Endodermal cell (in vitro differentiated cells): ENCODE measurements at regions not wholly inside any gene's neighbourhood (a gene's known extent, or its start where the extent isn't known, plus 50 kb on each side); places are given as distances from the start of the nearest gene placed in this dataset.

ENCODE experiments used
- DNase-seq: peaks from one replicate; pipeline ENCODE4 v3.0.0-alpha.2; 2017
- H3K27ac ChIP-seq: 2 replicates; pipeline ENCODE4 v1.5.1; 2013; ENCODE audit warnings: mild to moderate bottlenecking, low read depth, low read length, moderate library complexity
- H3K27me3 ChIP-seq: 2 replicates; pipeline ENCODE4 v1.6.1; 2013; ENCODE audit warnings: mild to moderate bottlenecking, low read length, moderate library complexity; ENCODE audit not compliant: insufficient read depth, control insufficient read depth, poor library complexity, severe bottlenecking
- H3K36me3 ChIP-seq: 2 replicates; pipeline ENCODE4 v1.7.0; 2013; ENCODE audit warnings: mild to moderate bottlenecking, low read length, moderate library complexity; ENCODE audit not compliant: control insufficient read depth, insufficient read depth
- H3K4me1 ChIP-seq: one replicate; pipeline ENCODE4 v1.7.0; 2013; ENCODE audit warnings: low read length; ENCODE audit not compliant: control insufficient read depth, insufficient read depth
- H3K4me3 ChIP-seq: 2 replicates; pipeline ENCODE4 v1.5.1; 2013; ENCODE audit warnings: mild to moderate bottlenecking, low read length, moderate library complexity
- H3K9ac ChIP-seq: 2 replicates; pipeline ENCODE4 v1.6.1; 2013; ENCODE audit warnings: mild to moderate bottlenecking, low read length, moderate library complexity; ENCODE audit not compliant: poor library complexity, severe bottlenecking; ENCODE audit errors: extremely low read depth
- H3K9me3 ChIP-seq: 2 replicates; pipeline ENCODE4 v1.6.1; 2013; ENCODE audit warnings: mild to moderate bottlenecking, low read length, moderate library complexity; ENCODE audit not compliant: control insufficient read depth
- H3K27ac Mint-ChIP-seq: 2 replicates; pipeline ENCODE4 v1.8.0; 2020; ENCODE audit warnings: mixed read lengths
- H3K27me3 Mint-ChIP-seq: 2 replicates; pipeline ENCODE4 v1.8.0; 2021; ENCODE audit warnings: mild to moderate bottlenecking, mixed read lengths; ENCODE audit not compliant: insufficient read depth
- H3K36me3 Mint-ChIP-seq: 2 replicates; pipeline ENCODE4 v1.8.0; 2020; ENCODE audit warnings: low read depth, mixed read lengths
- H3K4me1 Mint-ChIP-seq: 2 replicates; pipeline ENCODE4 v1.8.0; 2020; ENCODE audit warnings: mixed read lengths
- H3K4me3 Mint-ChIP-seq: 2 replicates; pipeline ENCODE4 v1.8.0; 2020; ENCODE audit warnings: mild to moderate bottlenecking, moderate library complexity, mixed read lengths
- H3K9me3 Mint-ChIP-seq: 2 replicates; pipeline ENCODE4 v1.8.0; 2020; ENCODE audit warnings: mild to moderate bottlenecking, mixed read lengths
- CTCF ChIP-seq: fragments of 200-600 bp; sonication (generic); conservative IDR thresholded peaks from 2 replicates; pipeline ENCODE4 v1.5.0; 2021; ENCODE audit warnings: antibody characterized with exemption, mild to moderate bottlenecking
- WGBS, 2 experiments: methylation state at CpG; one replicate each; pipeline versions ENCODE4 v1.1.5 to v1.1.7; 2013; ENCODE audit warnings: missing lambda C conversion rate in 2 of 2, mixed read lengths in 1 of 2; ENCODE audit not compliant: insufficient coverage in 1 of 2, insufficient read length in 1 of 2; 5-methylcytosine and 5-hydroxymethylcytosine counted together

- no peaks in the 10 kb centered on the region for H3K4me1 ChIP-seq
- no peak overlapping the region for H3K9ac ChIP-seq
- H3K36me3 Mint-ChIP-seq = no peaks in the 10 kb centered on the region
- H3K27ac Mint-ChIP-seq = no peak overlapping the region
- H3K9me3 ChIP-seq = peaks cover 6% of the 10 kb centered on the region
- H3K9me3 Mint-ChIP-seq = peaks cover 9% of the 10 kb centered on the region
- no peaks in the 10 kb centered on the region for H3K27me3 ChIP-seq
- 87 to 89% methylated on average over 3 to 4 of the region's 4 CpGs for WGBS, 2 experiments
- H3K27ac ChIP-seq = no peak overlapping the region
- peaks cover 17% of the 10 kb centered on the region for H3K27me3 Mint-ChIP-seq
- DNase-seq = no peak
- H3K36me3 ChIP-seq = no peaks in the 10 kb centered on the region
- no peak overlapping the region for H3K4me3 ChIP-seq
- H3K4me1 Mint-ChIP-seq = no peaks in the 10 kb centered on the region
- H3K4me3 Mint-ChIP-seq = no peak overlapping the region
- no peak for TF ChIP-seq CTCF
Measured at GRCh38 chr2:121881038-121881437, 125.6 kb downstream of the TSN start.

- H3K36me3 ChIP-seq = no peaks in the 10 kb centered on the region
- no peak overlapping the region for H3K9ac ChIP-seq
- H3K27ac ChIP-seq = no peak overlapping the region
- Mint-ChIP-seq H3K36me3 (no peaks in the 10 kb centered on the region), H3K4me3 (no peak overlapping the region), H3K27me3 (peaks cover 20% of the 10 kb centered on the region), H3K9me3 (peaks cover 9% of the 10 kb centered on the region), H3K27ac (no peak overlapping the region), H3K4me1 (no peaks in the 10 kb centered on the region)
- no peak for TF ChIP-seq CTCF
- peaks cover 6% of the 10 kb centered on the region for H3K27me3 ChIP-seq
- H3K9me3 ChIP-seq = peaks cover 6% of the 10 kb centered on the region
- WGBS, 2 experiments = 60 to 72% methylated on average over 2 of the region's 4 CpGs
- no peaks in the 10 kb centered on the region for H3K4me1 ChIP-seq
- H3K4me3 ChIP-seq = no peak overlapping the region
- no peak for DNase-seq
Measured at GRCh38 chr2:121881950-121882349, 126.5 kb downstream of the TSN start.

- no peak for DNase-seq
- TF ChIP-seq CTCF = no peak
- H3K4me1 ChIP-seq = no peaks in the 10 kb centered on the region
- H3K36me3 ChIP-seq = no peaks in the 10 kb centered on the region
- Mint-ChIP-seq H3K4me3 (no peak overlapping the region), H3K9me3 (peaks cover 2% of the 10 kb centered on the region), H3K27me3 (peaks cover 26% of the 10 kb centered on the region), H3K27ac (no peak overlapping the region), H3K36me3 (no peaks in the 10 kb centered on the region), H3K4me1 (no peaks in the 10 kb centered on the region)
- no peak overlapping the region for H3K4me3 ChIP-seq
- H3K27me3 ChIP-seq = peaks cover 6% of the 10 kb centered on the region
- H3K9me3 ChIP-seq = no peaks in the 10 kb centered on the region
- peak overlapping the region; percentile 79 for H3K27ac ChIP-seq
- H3K9ac ChIP-seq = no peak overlapping the region
- 83 to 86% methylated on average over 1 to 3 of the region's 3 CpGs for WGBS, 2 experiments
Measured at GRCh38 chr2:121884078-121884477, 128.6 kb downstream of the TSN start.
